Fibroblast of mammary gland (primary cell): ENCODE measurements at regions not wholly inside any gene's neighbourhood (a gene's known extent, or its start where the extent isn't known, plus 50 kb on each side); places are given as distances from the start of the nearest gene placed in this dataset.

ENCODE experiments used
- DNase-seq: peaks from one replicate; pipeline ENCODE4 v3.0.0-alpha.2; 2010; ENCODE audit warnings: low read depth
- H3K4me3 ChIP-seq: 2 replicates; pipeline ENCODE4 v1.5.1; 2011; ENCODE audit warnings: low read depth, mild to moderate bottlenecking, low read length, moderate library complexity; ENCODE audit not compliant: control insufficient read depth
- CTCF ChIP-seq: conservative IDR thresholded peaks from 2 replicates; pipeline ENCODE4 v1.5.1; 2011; ENCODE audit warnings: low read depth, low read length, inconsistent platforms; ENCODE audit not compliant: control insufficient read depth, insufficient read depth

GRCh38 chr10:52883996-52884871 lies 111.7 kb upstream of the MBL2 start:
- DNase-seq: peak; percentile 52
- no peak overlapping the region for H3K4me3 ChIP-seq
- peak; percentile 73 for TF ChIP-seq CTCF

- no peak overlapping the region for H3K4me3 ChIP-seq
- no peak for DNase-seq
- no peak for TF ChIP-seq CTCF
These were observed 106.7 kb upstream of the MBL2 start for GRCh38 chr10:52879091-52879807.

GRCh38 chr10:52877451-52877850 lies 104.9 kb upstream of the MBL2 start:
- no peak overlapping the region for H3K4me3 ChIP-seq
- no peak for TF ChIP-seq CTCF
- no peak for DNase-seq

DNA sequence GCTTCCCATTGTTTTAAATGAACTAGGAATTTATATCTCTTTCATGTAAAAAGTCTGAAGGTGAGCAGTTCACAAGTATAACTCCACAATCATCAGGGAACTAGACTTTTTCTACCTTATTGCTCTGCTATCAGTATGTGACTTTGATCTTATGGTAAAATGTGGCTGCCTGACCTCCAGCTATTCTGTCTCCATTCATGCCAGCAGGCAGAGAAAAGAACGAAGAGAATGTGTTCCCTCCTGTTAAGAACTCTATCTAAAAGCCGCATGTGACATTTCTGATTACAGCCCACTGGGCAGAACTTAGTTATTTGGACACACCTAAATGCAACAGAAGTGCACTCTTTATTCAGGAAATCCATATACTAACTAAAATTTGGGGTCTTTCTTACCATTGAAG lies 102.8 kb upstream of the MBL2 start:
- no peak for DNase-seq
- no peak overlapping the region for H3K4me3 ChIP-seq
- no peak for TF ChIP-seq CTCF

- no peak for DNase-seq
- no peak overlapping the region for H3K4me3 ChIP-seq
- no peak for TF ChIP-seq CTCF
These were observed 102.0 kb upstream of the MBL2 start for GRCh38 chr10:52874581-52874980.

DNA sequence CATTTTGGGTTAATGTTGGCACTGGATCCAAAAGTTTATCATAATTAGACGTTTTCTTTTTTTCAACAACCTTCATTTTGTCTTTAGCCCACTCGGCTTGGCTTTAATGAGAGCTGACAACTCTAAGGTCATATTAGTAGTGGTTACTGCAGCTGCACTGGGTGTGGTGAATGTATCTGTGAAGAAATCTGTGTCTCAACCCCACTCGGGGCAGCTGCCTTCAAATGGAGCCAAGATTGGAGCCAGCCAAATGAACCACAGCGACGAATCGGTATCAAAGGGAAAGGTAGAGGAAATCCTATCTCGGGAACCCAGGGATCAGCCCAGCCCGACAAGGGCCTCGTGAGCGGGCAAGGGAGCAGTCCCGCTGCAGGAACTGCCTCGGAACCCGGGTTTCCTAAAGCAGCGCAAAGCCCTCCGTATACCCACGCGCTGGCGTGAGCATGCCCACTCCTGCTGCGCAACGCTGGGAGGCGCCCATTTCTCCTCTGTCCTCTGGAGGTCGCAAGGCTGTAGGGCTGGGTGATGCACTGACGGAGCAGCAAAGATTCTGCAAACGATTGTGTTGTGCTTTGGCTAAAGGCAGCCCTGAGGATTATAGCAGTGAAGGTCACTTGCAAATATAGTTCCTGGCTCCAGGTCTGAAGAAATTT lies 98.7 kb upstream of the MBL2 start:
- H3K4me3 ChIP-seq: no peak overlapping the region
- no peak for DNase-seq

More for the DNA sequence above, 98.7 kb upstream of the MBL2 start:
- no peak for TF ChIP-seq CTCF
